Colonic mucosa (tissue), 4 donors: ENCODE measurements at regions not wholly inside any gene's neighbourhood (a gene's known extent, or its start where the extent isn't known, plus 50 kb on each side); places are given as distances from the start of the nearest gene placed in this dataset. TPM values are rescaled to one million over a fixed set of nuclear protein-coding genes. Genes with fewer than 3 reads are reported as not detected.

Experiments
- DNase-seq: peaks from one replicate; pipeline ENCODE4 v3.0.0-alpha.2; 2020
- H3K27ac ChIP-seq: fragments of 200-600 bp; one replicate; pipeline ENCODE4 v1.8.0; 2021
- H3K27me3 ChIP-seq: fragments of 200-600 bp; one replicate; pipeline ENCODE4 v1.8.0; 2021
- H3K36me3 ChIP-seq: fragments of 200-600 bp; one replicate; pipeline ENCODE4 v1.8.0; 2021
- H3K4me1 ChIP-seq: fragments of 200-600 bp; one replicate; pipeline ENCODE4 v1.8.0; 2021; ENCODE audit warnings: mild to moderate bottlenecking
- H3K4me3 ChIP-seq: fragments of 200-600 bp; one replicate; pipeline ENCODE4 v1.8.0; 2021
- H3K9ac ChIP-seq, 2 donors: one replicate each; pipeline ENCODE4 v1.7.0; 2013; ENCODE audit warnings: control low read depth in 2 of 2, low read depth in 2 of 2, low read length in 2 of 2
- H3K9me3 ChIP-seq: fragments of 200-600 bp; one replicate; pipeline ENCODE4 v1.8.0; 2021
- CTCF ChIP-seq: fragments of 200-600 bp; IDR thresholded peaks from one replicate; pipeline ENCODE4 v1.8.0; 2022; ENCODE audit warnings: antibody characterized with exemption, mild to moderate bottlenecking
- intact Hi-C: fragments of 100-400 bp; cut with DNase I; formaldehyde crosslinking; loops from one replicate; pipeline ENCODE4 v1.14.1; 2022
- microRNA-seq: library from miRNA; unstranded; fragments of <30 nt; microRNA quantifications from one replicate; pipeline ENCODE4, GENCODE V29; 2019
- donor health status: healthy.
- donor health status: DM: no; HTN: no; CAD: no.
- donor health status: DM: no; HTN: no; CAD: no.

GRCh38 chr10:14380746-14381145, 50.0 kb upstream of the FRMD4A start:
- no peak for TF ChIP-seq CTCF
- H3K9me3 ChIP-seq = no peaks in the 10 kb centered on the region
- no peaks in the 10 kb centered on the region for H3K27me3 ChIP-seq
- H3K9ac ChIP-seq = no peak overlapping the region
- no peaks in the 10 kb centered on the region for H3K36me3 ChIP-seq
- H3K4me3 ChIP-seq = no peak overlapping the region
- no peak overlapping the region for H3K27ac ChIP-seq
- no peaks in the 10 kb centered on the region for H3K4me1 ChIP-seq
- intact Hi-C loops = no loop called here
- DNase-seq = no peak

Small RNA genes in the stretch of these regions (microRNA-seq; reads per million reads assigned to microRNA genes)
- gene MIR1265 = 3.3 reads per million
- not detected for gene MIR4293
